HG03025 (cell line): ENCODE measurements at regions not wholly inside any gene's neighbourhood (a gene's known extent, or its start where the extent isn't known, plus 50 kb on each side); places are given as distances from the start of the nearest gene placed in this dataset.
"Not testable (repeated sequence)": the region's sequence is repeated elsewhere in the genome, so short reads cannot be mapped to it uniquely, and the experiment has no call there.

Source experiments
- ATAC-seq: cut with Tn5 transposase; IDR thresholded peaks from one replicate; pipeline ENCODE4 v1.9.1; 2021; ENCODE audit warnings: mild to moderate bottlenecking, moderate library complexity; ENCODE audit not compliant: unreplicated experiment, low FRiP score

- ATAC-seq, result no peak
Measured at GRCh38 chr4:97013309-97013708, 1130.0 kb downstream of the STPG2 start.

GRCh38 chr4:97013711-97014110 lies 1129.6 kb downstream of the STPG2 start:
- ATAC-seq, result no peak

- ATAC-seq, result no peak
Measured at GRCh38 chr4:97015301-97015700, 1128.0 kb downstream of the STPG2 start.

- no peak for ATAC-seq
Measured at GRCh38 chr4:97016186-97016907, 1126.9 kb downstream of the STPG2 start.

- no peak for ATAC-seq
Measured at GRCh38 chr4:97027728-97028410, 1115.4 kb downstream of the STPG2 start.

GRCh38 chr4:97028785-97029184 lies 1114.5 kb downstream of the STPG2 start:
- no peak for ATAC-seq

GRCh38 chr4:97037411-97038145 lies 1105.7 kb downstream of the STPG2 start:
- ATAC-seq, result not testable (repeated sequence)

GRCh38 chr4:97038146-97038516 lies 1105.1 kb downstream of the STPG2 start:
- no peak for ATAC-seq

- no peak for ATAC-seq
Measured at GRCh38 chr4:97072666-97073065, 1070.6 kb downstream of the STPG2 start.

- no peak for ATAC-seq
Measured at GRCh38 chr4:97073194-97073593, 1070.1 kb downstream of the STPG2 start.

- no peak for ATAC-seq
Measured at GRCh38 chr4:97074531-97074930, 1068.7 kb downstream of the STPG2 start.

GRCh38 chr4:97081951-97082350 lies 1061.3 kb downstream of the STPG2 start:
- ATAC-seq, result no peak

GRCh38 chr4:97097036-97097435 lies 1046.2 kb downstream of the STPG2 start:
- not testable (repeated sequence) for ATAC-seq

- not testable (repeated sequence) for ATAC-seq
Measured at GRCh38 chr4:97101171-97101570, 1042.1 kb downstream of the STPG2 start.

- no peak for ATAC-seq
Measured at GRCh38 chr4:97103252-97103651, 1040.0 kb downstream of the STPG2 start.

GRCh38 chr4:97104006-97104405 lies 1039.3 kb downstream of the STPG2 start:
- ATAC-seq, result no peak

GRCh38 chr4:97104666-97105065 lies 1038.6 kb downstream of the STPG2 start:
- no peak for ATAC-seq

- ATAC-seq, result no peak
Measured at GRCh38 chr4:97105347-97106099, 1037.8 kb downstream of the STPG2 start.

GRCh38 chr4:97106161-97106560 lies 1037.1 kb downstream of the STPG2 start:
- ATAC-seq, result no peak

GRCh38 chr4:97110506-97110905 lies 1032.8 kb downstream of the STPG2 start:
- no peak for ATAC-seq

- ATAC-seq, result no peak
Measured at GRCh38 chr4:97116511-97116910, 1026.8 kb downstream of the STPG2 start.
